ENCODE measurements at regions not wholly inside any gene's neighbourhood (a gene's known extent, or its start where the extent isn't known, plus 50 kb on each side); places are given as distances from the start of the nearest gene placed in this dataset.

DNA sequence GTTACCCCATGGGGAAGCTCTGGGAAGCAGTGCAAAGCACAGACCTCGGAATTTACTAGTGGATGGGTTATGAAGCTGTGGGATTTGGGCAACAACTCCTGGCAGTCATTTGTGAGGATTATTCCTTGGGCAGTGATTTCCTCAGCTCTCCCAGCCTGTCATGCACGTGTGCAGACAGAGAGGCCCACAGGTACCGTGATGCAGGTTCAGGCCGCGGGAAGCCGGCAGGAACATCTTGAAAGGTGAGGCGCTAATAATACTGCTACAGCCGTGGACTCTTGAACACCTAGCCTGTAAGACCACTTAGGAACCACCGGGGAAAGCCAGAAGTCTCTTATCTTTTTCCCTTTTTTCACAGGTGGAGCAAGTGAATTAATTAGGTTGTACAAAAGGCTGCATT lies 80.2 kb upstream of the CPHXL start:
- TF ChIP-seq EZH2 (IDR thresholded peaks at IDR 0.05; ENCODE audit: borderline replicate concordance, insufficient read depth, low read depth, low read length, poor library complexity, severe bottlenecking): no peak
- TF ChIP-seq, protein P1, sequence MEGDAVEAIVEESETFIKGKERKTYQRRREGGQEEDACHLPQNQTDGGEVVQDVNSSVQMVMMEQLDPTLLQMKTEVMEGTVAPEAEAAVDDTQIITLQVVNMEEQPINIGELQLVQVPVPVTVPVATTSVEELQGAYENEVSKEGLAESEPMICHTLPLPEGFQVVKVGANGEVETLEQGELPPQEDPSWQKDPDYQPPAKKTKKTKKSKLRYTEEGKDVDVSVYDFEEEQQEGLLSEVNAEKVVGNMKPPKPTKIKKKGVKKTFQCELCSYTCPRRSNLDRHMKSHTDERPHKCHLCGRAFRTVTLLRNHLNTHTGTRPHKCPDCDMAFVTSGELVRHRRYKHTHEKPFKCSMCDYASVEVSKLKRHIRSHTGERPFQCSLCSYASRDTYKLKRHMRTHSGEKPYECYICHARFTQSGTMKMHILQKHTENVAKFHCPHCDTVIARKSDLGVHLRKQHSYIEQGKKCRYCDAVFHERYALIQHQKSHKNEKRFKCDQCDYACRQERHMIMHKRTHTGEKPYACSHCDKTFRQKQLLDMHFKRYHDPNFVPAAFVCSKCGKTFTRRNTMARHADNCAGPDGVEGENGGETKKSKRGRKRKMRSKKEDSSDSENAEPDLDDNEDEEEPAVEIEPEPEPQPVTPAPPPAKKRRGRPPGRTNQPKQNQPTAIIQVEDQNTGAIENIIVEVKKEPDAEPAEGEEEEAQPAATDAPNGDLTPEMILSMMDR (IDR thresholded peaks at IDR 0.05): no peak
- Mint-ChIP-seq H3K27me3 (peaks cover 20% of the 10 kb centered on the region), H3K4me1 (no peaks in the 10 kb centered on the region), H3K4me3 (no peak overlapping the region), H3K9me3 (ENCODE audit: insufficient read depth) (no peaks in the 10 kb centered on the region), H3K27ac (no peak overlapping the region)
- H3K27ac ChIP-seq (ENCODE audit: low read length in 2 of 2): no peak overlapping the region
- no peaks in the 10 kb centered on the region for H3K9me3 ChIP-seq (ENCODE audit: control extremely low read depth in 1 of 3, control insufficient read depth in 2 of 3, insufficient read depth in 1 of 3, low read length in 2 of 3)
- no peaks in the 10 kb centered on the region for H4K20me1 ChIP-seq (ENCODE audit: control insufficient read depth, insufficient read depth, low read length, poor library complexity, severe bottlenecking)
- H3K9ac ChIP-seq (ENCODE audit: low read length): no peak overlapping the region
- H2AFZ ChIP-seq (ENCODE audit: insufficient read depth, low read depth, low read length, poor library complexity, severe bottlenecking): no peak overlapping the region
- 90% methylated on average over 8 of the region's 9 CpGs for WGBS (ENCODE audit: insufficient coverage)
- H3K4me2 ChIP-seq (replicated peaks; ENCODE audit: low read depth, low read length, poor library complexity, severe bottlenecking): no peak overlapping the region
- ChIA-PET CTCF (no interaction called here), POLR2A (no interaction called here)
- H3K27me3 ChIP-seq (replicated peaks in 1 of 4; ENCODE audit: control extremely low read depth in 1 of 4, control insufficient read depth in 3 of 4, insufficient read depth in 4 of 4, low read length in 3 of 4): no peaks in the 10 kb centered on the region
- ATAC-seq (ENCODE audit: low read depth) (no peak), DNase-seq (no peak)
- no peaks in the 10 kb centered on the region for H3K79me2 ChIP-seq (ENCODE audit: control insufficient read depth, insufficient read depth, low read length)
- no peaks in the 10 kb centered on the region for H3K36me3 ChIP-seq (replicated peaks in 1 of 2; ENCODE audit: control extremely low read depth in 1 of 2, control insufficient read depth in 1 of 2, extremely low read depth in 1 of 2, insufficient read depth in 2 of 2, low read length in 1 of 2)
- no peak overlapping the region for H3K4me3 ChIP-seq (ENCODE audit: control extremely low read depth in 1 of 5, extremely low read depth in 1 of 5, insufficient read depth in 1 of 5, low read depth in 2 of 5, low read length in 4 of 5)
- intact Hi-C loops (cut with micrococcal nuclease): no loop called here
- no peaks in the 10 kb centered on the region for H3K4me1 ChIP-seq (ENCODE audit: control insufficient read depth in 2 of 2, insufficient read depth in 2 of 2, low read length in 2 of 2)

DNA sequence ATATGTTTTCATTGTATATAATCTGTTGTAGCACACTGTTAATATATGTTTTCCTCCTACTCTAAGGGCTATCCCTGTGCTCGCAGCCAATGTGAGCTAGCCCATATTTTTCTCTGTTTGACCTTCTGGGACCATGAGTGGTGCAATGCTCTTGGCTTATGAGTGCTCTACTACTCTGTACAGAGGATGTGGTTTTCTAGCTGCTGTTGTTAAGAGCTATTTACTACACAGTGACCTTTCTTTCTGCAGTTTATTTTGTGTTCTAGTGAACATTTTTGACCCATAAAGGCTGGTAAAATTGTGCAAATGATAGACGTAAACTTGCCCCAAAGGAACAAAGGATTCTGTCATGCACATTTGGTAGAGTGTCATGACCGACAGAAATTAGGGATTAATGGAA lies 84.1 kb upstream of the CPHXL start:
- no peaks in the 10 kb centered on the region for H3K79me2 ChIP-seq (ENCODE audit: control insufficient read depth, insufficient read depth, low read length)
- ChIA-PET CTCF (no interaction called here), POLR2A (no interaction called here)
- Mint-ChIP-seq H3K4me1 (no peaks in the 10 kb centered on the region), H3K9me3 (ENCODE audit: insufficient read depth) (no peaks in the 10 kb centered on the region), H3K27ac (no peak overlapping the region), H3K27me3 (peaks cover 17% of the 10 kb centered on the region), H3K4me3 (no peak overlapping the region)
- H3K36me3 ChIP-seq (replicated peaks in 1 of 2; ENCODE audit: control extremely low read depth in 1 of 2, control insufficient read depth in 1 of 2, extremely low read depth in 1 of 2, insufficient read depth in 2 of 2, low read length in 1 of 2): no peaks in the 10 kb centered on the region
- no peak overlapping the region for H3K4me3 ChIP-seq (ENCODE audit: control extremely low read depth in 1 of 5, extremely low read depth in 1 of 5, insufficient read depth in 1 of 5, low read depth in 2 of 5, low read length in 4 of 5)
- H3K4me2 ChIP-seq (replicated peaks; ENCODE audit: low read depth, low read length, poor library complexity, severe bottlenecking): no peak overlapping the region
- no peaks in the 10 kb centered on the region for H3K4me1 ChIP-seq (ENCODE audit: control insufficient read depth in 2 of 2, insufficient read depth in 2 of 2, low read length in 2 of 2)
- TF ChIP-seq, protein P1 (IDR thresholded peaks at IDR 0.05): no peak
- no peak for TF ChIP-seq EZH2 (IDR thresholded peaks at IDR 0.05; ENCODE audit: borderline replicate concordance, insufficient read depth, low read depth, low read length, poor library complexity, severe bottlenecking)
- WGBS (ENCODE audit: insufficient coverage): 88% methylated on average over 2 of the region's 3 CpGs
- no peaks in the 10 kb centered on the region for H3K27me3 ChIP-seq (replicated peaks in 1 of 4; ENCODE audit: control extremely low read depth in 1 of 4, control insufficient read depth in 3 of 4, insufficient read depth in 4 of 4, low read length in 3 of 4)
- H4K20me1 ChIP-seq (ENCODE audit: control insufficient read depth, insufficient read depth, low read length, poor library complexity, severe bottlenecking): no peaks in the 10 kb centered on the region
- no peak overlapping the region for H2AFZ ChIP-seq (ENCODE audit: insufficient read depth, low read depth, low read length, poor library complexity, severe bottlenecking)
- intact Hi-C loops (cut with micrococcal nuclease): no loop called here
- no peaks in the 10 kb centered on the region for H3K9me3 ChIP-seq (ENCODE audit: control extremely low read depth in 1 of 3, control insufficient read depth in 2 of 3, insufficient read depth in 1 of 3, low read length in 2 of 3)
- H3K27ac ChIP-seq (ENCODE audit: low read length in 2 of 2): no peak overlapping the region
- H3K9ac ChIP-seq (ENCODE audit: low read length): no peak overlapping the region
- no peak for DNase-seq
- ATAC-seq (ENCODE audit: low read depth): no peak

All from B cell (primary cell).